HG02642 (cell line): ENCODE measurements at regions not wholly inside any gene's neighbourhood (a gene's known extent, or its start where the extent isn't known, plus 50 kb on each side); places are given as distances from the start of the nearest gene placed in this dataset.
"Not testable (repeated sequence)": the region's sequence is repeated elsewhere in the genome, so short reads cannot be mapped to it uniquely, and the experiment has no call there.

Experiments used
- ATAC-seq: cut with Tn5 transposase; IDR thresholded peaks from one replicate; pipeline ENCODE4 v1.9.1; 2021; ENCODE audit warnings: mild to moderate bottlenecking; ENCODE audit not compliant: unreplicated experiment, poor library complexity

DNA sequence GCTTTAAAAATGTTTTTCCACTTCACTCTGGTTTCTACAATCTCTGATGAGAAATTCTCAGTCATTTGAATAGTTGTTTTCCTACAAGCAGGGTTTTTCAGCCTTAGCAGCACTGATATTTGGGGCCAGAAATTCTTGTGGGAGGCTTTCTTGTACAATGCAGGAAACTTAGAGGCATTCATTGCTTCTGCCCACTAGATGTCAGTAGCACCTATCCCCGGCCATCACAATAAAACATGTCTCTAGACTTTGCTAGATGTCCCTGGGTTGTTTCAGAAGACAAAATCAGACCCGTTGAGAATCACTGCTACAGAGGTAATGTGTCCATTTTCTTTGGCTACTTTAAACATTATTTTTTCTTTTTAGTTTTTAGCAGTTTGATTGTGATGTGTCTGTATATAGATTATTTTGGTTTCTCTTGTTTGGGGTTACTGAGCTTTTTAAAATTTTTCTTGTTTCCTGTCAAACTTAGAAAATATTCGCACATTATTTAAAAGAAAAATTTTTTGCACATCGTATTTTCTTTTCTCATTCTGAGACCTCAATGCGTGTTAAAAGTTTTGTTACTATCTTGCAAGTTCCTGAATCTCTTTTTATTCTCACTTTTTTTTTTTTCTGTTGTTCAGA is 60.8 kb upstream of the CCDC179 start:
- peak; percentile 94 for ATAC-seq

GRCh38 chr11:22922672-22923071 is 62.4 kb upstream of the CCDC179 start:
- ATAC-seq: no peak

- no peak for ATAC-seq
These were observed 63.3 kb upstream of the CCDC179 start for GRCh38 chr11:22923561-22923960.

DNA sequence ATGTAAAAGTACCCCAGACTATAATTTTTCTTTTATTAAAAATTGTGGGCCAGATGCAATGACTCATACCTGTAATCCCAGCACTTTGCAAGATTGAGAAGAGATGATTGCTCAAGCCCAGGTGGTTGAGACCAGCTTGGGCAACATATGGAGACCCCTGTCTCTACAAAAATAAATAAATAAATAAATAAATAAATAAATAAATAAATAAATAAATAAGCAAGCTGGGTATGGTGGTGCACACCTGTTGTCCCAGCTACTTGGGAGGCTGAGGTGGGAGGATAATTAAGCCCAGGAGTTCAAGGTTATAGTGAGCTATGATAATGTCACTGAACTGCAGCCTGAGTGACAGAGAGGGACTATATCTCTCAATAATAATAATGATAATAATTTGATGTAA is 66.1 kb upstream of the CCDC179 start:
- ATAC-seq: no peak

DNA sequence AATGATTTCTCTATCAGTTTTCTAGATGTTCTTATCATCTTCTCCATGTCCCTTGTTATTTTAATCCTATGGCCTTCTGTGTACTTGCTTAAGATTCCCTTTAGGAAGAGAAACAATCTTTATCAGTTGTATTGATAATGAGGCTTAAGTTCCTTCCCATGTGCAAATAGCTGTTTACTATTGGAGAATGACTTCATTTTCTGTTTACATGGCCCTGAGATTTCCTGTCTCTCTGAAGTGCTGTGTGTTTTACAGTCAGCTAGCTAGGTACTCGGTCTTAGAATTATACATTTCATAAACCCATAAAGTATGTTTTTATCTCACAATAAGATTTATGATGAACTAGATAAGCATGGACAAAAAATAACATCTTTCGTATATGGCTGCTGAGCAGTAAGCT is 67.5 kb upstream of the CCDC179 start:
- no peak for ATAC-seq

GRCh38 chr11:22928207-22928917 is 68.1 kb upstream of the CCDC179 start:
- no peak for ATAC-seq

DNA sequence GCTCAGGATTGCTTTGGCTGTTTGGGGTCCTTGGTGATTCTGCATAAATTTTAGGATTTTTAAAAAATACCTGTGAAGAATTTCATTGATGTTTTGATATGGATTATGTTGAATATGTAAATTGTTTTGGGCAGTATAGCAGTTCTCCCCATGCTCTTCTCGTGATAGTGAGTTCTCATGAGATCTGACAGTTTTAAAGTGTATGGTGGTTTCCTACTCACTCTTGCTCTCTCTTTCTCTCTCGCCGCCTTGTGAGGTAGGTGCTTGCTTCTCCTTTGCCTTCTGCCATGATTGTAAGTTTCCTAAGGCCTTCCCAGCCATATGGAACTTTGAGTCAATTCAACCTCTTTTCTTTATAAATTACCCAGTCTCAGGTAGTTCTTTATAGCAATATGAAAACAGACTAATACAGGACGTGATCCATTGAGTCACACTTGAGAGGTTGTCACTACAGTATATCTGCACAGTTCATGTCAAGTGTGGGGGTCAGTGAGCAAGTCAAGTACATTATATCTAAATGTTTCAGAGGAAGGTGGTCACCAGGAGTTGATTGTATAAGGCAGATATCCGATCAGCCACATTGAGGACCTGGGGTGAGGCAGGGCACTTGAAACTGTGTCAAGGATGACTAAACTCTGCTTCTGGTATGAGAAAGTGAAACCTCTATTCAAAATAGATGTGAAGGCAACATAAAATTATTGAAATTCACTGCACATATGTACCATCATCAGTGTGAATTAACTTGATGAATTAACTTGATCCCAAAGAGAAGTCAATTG is 70.7 kb upstream of the CCDC179 start:
- ATAC-seq: peak; percentile 92

DNA sequence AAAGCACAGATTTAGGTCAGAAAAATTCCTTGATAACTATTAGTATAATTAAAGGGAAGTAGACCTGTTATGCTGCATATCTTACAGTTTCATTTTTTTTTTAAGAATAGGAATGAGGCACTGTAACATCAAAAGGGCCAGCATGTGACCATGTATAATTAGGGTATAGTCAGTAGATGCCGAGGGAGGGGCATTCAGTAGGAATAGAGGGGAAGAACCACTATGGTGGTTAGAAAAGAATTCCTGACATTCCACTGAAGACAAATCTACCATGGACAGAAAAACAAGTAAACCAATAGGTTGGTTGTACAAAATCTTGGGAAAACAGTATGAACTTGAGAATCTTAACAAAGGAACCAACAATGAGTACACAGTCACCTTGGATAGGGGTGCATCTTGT is 78.4 kb upstream of the CCDC179 start:
- no peak for ATAC-seq

DNA sequence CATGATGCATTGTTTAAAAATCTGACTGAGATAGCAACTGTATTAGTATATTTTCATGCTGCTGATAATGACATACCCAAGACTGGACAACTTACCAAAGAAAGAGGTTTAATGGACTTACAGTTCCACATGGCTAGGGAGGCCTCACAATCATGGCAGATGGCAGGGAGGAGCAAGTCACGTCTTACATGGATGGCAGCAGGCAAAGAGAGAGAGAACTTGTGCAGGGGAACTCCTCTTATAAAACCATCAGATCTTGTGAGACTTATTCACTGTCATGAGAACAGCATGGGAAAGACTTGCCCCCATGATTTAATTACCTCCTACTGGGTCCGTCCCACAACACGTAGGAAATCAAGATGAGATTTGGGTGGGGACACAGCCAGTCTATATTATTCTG is 81.3 kb upstream of the CCDC179 start:
- not testable (repeated sequence) for ATAC-seq

DNA sequence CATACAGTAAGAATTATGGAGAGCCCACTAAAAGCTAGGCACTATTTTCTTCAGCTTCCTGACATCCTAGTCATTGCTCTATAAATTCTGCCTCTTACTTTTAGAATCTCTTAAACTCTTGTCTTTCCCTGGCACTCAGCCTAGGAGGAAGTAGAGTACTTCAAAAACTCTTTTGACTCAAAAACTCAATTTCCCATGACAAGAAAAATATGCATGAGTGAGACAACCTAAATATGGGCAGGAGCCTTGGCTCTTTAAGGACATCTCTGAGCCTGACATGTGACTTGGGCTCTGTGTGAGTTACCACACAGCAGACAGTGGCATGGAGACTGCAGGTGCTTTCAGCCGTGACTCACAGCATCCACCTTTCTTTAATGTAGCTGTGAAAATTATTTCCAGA is 97.5 kb upstream of the CCDC179 start:
- ATAC-seq: no peak

DNA sequence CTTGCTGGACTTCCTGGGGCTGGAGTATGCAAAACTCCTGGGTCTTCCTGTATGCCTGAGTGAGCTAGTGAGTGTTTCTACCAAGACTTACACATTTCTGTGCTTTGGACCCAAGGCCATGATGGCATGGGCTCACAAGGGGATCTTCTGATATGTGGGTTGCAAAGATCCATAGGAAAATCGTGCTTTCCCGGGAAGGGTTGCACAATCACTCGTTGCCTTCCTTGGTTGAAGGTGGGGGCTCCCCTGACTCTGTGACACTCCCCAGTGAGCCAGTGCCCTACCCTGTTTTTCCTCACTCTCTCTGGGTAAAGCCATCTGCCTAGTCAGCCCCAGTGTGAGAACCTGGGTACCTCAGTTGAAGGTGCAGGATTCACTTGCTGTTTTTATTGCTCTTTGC is 114.0 kb upstream of the CCDC179 start:
- ATAC-seq: no peak

- ATAC-seq: no peak
These were observed 115.9 kb upstream of the CCDC179 start for GRCh38 chr11:22976146-22976545.

GRCh38 chr11:22982903-22983302 is 122.6 kb upstream of the CCDC179 start:
- ATAC-seq: no peak

DNA sequence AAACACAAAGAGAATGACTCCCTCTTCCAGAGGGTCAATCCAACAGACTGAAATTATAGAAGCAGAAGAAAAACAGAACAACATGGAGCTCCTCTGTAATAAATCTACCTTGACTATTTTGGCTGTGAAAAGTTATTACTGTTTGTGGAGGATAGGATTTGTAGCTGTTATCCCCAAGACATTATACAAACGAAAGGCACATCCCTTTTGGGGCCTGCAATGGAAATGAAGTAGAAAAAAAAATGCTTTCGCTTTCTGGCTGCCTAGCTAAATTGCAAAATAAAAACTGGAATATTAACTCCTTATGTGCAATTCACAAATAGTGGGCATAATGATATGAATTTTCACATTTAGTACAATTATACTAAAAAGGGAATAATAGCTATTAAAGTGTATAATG is 123.8 kb upstream of the CCDC179 start:
- no peak for ATAC-seq

- ATAC-seq: no peak
These were observed 129.1 kb upstream of the CCDC179 start for GRCh38 chr11:22989371-22989770.

GRCh38 chr11:22991196-22991595 is 130.9 kb upstream of the CCDC179 start:
- no peak for ATAC-seq

- no peak for ATAC-seq
These were observed 146.5 kb upstream of the CCDC179 start for GRCh38 chr11:23006730-23007129.

- no peak for ATAC-seq
These were observed 150.6 kb upstream of the CCDC179 start for GRCh38 chr11:23010790-23011335.

DNA sequence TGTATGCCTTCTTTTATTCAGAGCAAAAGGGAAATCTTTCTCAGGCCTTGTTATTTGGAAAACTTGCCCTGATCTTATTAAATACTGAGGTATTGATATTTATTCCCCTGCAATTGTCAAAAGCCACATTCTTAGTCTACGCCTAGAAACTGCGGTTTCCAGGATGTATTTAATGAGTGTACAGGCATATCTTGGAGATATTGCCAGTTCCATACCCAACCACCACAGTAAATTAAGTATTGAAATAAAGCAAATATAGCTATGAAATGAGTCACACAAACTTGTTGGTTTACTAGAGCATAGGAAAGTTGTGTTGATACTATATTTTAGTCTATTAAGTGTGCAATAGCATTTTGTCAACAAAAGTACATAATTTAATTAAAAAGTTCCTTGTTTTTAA is 152.7 kb upstream of the CCDC179 start:
- no peak for ATAC-seq

- ATAC-seq: no peak
These were observed 153.2 kb upstream of the CCDC179 start for GRCh38 chr11:23013509-23013908.

- ATAC-seq: peak; percentile 72
These were observed 161.1 kb upstream of the CCDC179 start for GRCh38 chr11:23021287-23021863.
